ENCODE measurements at regions not wholly inside any gene's neighbourhood (a gene's known extent, or its start where the extent isn't known, plus 50 kb on each side); places are given as distances from the start of the nearest gene placed in this dataset.

DNA sequence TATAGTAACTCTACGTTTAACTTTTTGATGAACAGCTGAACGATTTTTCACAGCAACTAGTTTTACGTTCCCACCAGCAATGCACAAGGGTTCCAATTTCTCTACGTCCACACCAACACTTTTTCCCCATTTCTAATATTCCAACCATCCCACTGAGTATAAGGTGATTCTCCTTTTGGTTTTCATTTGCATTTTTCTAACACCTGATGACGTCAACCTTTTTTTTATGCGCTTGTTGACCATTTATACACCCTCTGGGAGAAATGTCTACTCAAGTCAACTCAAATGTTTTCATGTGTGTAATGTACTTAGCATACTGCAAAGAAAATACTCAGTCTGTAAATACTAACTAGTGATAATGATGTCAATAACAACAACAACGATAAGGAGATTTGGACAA lies 177.2 kb upstream of the TENM3 start:
- no peak overlapping the region for H3K4me3 ChIP-seq
- no peaks in the 10 kb centered on the region for H3K4me1 ChIP-seq
- no peak for TF ChIP-seq POLR2AphosphoS5 (IDR thresholded peaks at IDR 0.05)
- TF ChIP-seq, protein P1, sequence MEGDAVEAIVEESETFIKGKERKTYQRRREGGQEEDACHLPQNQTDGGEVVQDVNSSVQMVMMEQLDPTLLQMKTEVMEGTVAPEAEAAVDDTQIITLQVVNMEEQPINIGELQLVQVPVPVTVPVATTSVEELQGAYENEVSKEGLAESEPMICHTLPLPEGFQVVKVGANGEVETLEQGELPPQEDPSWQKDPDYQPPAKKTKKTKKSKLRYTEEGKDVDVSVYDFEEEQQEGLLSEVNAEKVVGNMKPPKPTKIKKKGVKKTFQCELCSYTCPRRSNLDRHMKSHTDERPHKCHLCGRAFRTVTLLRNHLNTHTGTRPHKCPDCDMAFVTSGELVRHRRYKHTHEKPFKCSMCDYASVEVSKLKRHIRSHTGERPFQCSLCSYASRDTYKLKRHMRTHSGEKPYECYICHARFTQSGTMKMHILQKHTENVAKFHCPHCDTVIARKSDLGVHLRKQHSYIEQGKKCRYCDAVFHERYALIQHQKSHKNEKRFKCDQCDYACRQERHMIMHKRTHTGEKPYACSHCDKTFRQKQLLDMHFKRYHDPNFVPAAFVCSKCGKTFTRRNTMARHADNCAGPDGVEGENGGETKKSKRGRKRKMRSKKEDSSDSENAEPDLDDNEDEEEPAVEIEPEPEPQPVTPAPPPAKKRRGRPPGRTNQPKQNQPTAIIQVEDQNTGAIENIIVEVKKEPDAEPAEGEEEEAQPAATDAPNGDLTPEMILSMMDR (IDR thresholded peaks at IDR 0.05), result no peak
- TF ChIP-seq EP300 (IDR thresholded peaks at IDR 0.05), result no peak
- H3K27me3 ChIP-seq, result no peaks in the 10 kb centered on the region
- DNase-seq (ENCODE audit: low spot score in 2 of 2), result no peak
- no peaks in the 10 kb centered on the region for H3K36me3 ChIP-seq
- H3K27ac ChIP-seq, result no peak overlapping the region
- no peaks in the 10 kb centered on the region for H3K9me3 ChIP-seq
- WGBS, result 94% methylated on average over 7 of the region's 7 CpGs

DNA sequence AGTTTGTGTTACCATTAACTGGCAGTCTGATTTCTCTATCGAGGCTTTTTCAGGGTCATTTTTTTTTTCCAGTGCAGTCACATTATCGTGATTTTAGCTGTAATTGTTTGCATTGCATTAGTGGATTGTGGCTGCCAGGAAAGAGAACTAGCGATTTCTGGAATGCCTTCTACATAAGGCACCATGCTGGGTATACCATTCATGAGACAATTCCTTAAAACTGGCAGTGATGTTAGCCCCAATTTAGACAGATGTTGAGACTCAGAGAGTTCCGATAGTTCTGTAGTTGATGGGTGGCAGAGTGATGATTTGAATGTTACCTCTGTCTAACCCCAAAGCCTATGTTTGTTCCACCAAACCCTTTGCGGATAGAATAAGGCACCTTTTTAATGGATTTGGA lies 175.4 kb upstream of the TENM3 start:
- WGBS, result 76% methylated on average over 5 of the region's 5 CpGs
- no peak for TF ChIP-seq EP300 (IDR thresholded peaks at IDR 0.05)
- no peak for TF ChIP-seq POLR2A (IDR thresholded peaks at IDR 0.05)
- no peak for TF ChIP-seq POLR2AphosphoS5 (IDR thresholded peaks at IDR 0.05)
- TF ChIP-seq, protein P1 (IDR thresholded peaks at IDR 0.05), result no peak
- Histone ChIP-seq H3K27ac (no peak overlapping the region), H3K36me3 (no peaks in the 10 kb centered on the region), H3K9me3 (no peaks in the 10 kb centered on the region), H3K27me3 (no peaks in the 10 kb centered on the region), H3K4me3 (no peak overlapping the region), H3K4me1 (no peaks in the 10 kb centered on the region)
- no peak for DNase-seq (ENCODE audit: low spot score in 2 of 2)

DNA sequence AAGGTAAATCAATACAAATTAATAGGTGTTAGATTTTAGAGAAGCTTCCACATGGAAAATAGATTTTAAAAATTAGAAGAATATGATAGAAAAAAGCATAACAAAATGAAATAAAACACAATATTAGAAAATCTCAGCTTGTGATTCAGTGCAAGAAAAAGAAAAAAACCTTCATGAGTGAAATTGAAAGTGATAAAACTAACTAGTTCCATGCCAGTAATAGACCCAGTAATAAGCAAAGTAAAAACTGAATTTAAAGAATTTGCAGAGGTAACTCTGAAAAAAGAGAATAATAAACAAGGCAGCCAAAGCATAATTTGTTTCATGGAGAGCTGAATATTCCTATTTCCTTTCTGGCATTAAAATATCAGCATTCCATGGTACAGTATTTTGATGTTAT lies 174.3 kb upstream of the TENM3 start:
- no peak for DNase-seq (ENCODE audit: low spot score in 2 of 2)
- TF ChIP-seq, protein P1 (IDR thresholded peaks at IDR 0.05), result no peak
- no peak for TF ChIP-seq POLR2A (IDR thresholded peaks at IDR 0.05)
- no peak for TF ChIP-seq POLR2AphosphoS5 (IDR thresholded peaks at IDR 0.05)
- TF ChIP-seq EP300 (IDR thresholded peaks at IDR 0.05), result no peak
- no peaks in the 10 kb centered on the region for H3K36me3 ChIP-seq
- H3K4me1 ChIP-seq, result no peaks in the 10 kb centered on the region
- no peaks in the 10 kb centered on the region for H3K9me3 ChIP-seq
- no peaks in the 10 kb centered on the region for H3K27me3 ChIP-seq
- no peak overlapping the region for H3K4me3 ChIP-seq
- H3K27ac ChIP-seq, result no peak overlapping the region

DNA sequence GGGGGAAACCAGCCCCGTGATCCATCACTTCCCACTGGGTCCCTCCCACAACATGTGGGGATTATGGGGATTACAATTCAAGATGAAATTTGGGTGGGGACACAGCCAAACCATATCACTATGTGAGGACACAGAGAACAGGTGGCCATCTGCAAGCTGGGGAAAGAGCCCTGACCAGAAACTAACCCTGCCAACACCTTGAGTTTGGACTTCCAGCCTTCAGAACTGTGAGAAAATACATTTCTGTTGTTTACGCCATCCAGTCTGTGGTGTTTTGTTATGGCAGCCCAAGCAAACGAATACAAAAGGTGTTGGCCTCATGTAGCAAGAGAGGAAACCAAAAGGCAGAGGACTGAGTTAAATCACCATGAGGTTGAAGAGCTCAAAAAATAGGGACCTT lies 169.9 kb upstream of the TENM3 start:
- no peak for TF ChIP-seq POLR2A (IDR thresholded peaks at IDR 0.05)
- TF ChIP-seq POLR2AphosphoS5 (IDR thresholded peaks at IDR 0.05), result no peak
- no peak for TF ChIP-seq EP300 (IDR thresholded peaks at IDR 0.05)
- TF ChIP-seq, protein P1 (IDR thresholded peaks at IDR 0.05), result no peak
- WGBS, result 94% methylated on average over 3 of the region's 3 CpGs
- Histone ChIP-seq H3K36me3 (no peaks in the 10 kb centered on the region), H3K27ac (no peak overlapping the region), H3K4me1 (no peaks in the 10 kb centered on the region), H3K9me3 (no peaks in the 10 kb centered on the region), H3K27me3 (no peaks in the 10 kb centered on the region), H3K4me3 (no peak overlapping the region)
- DNase-seq (ENCODE audit: low spot score in 2 of 2), result no peak

DNA sequence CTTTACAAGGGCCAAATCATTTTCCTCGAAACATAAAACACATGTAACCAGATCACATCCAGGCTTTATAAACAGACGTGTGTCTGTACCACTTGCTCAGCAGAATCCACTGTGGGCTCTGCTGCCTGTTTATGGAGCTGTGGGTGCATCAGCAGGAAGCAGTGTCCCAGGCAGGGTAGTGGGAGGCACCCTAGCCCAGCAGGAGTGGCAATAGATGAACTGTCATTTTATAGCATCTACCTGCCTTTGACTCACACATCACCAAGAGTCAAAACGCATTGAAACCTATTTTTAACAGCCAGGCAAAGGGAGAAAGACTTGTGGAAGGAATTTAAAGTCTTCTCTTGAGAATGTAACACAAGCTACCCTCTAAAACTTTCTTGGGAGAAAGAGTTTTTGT lies 169.1 kb upstream of the TENM3 start:
- H3K9me3 ChIP-seq, result no peaks in the 10 kb centered on the region
- no peak overlapping the region for H3K27ac ChIP-seq
- no peaks in the 10 kb centered on the region for H3K4me1 ChIP-seq
- no peaks in the 10 kb centered on the region for H3K27me3 ChIP-seq
- no peak for TF ChIP-seq POLR2A (IDR thresholded peaks at IDR 0.05)
- no peak for TF ChIP-seq POLR2AphosphoS5 (IDR thresholded peaks at IDR 0.05)
- TF ChIP-seq, protein P1 (IDR thresholded peaks at IDR 0.05), result no peak
- no peak for TF ChIP-seq EP300 (IDR thresholded peaks at IDR 0.05)
- no peaks in the 10 kb centered on the region for H3K36me3 ChIP-seq
- no peak overlapping the region for H3K4me3 ChIP-seq
- no peak for DNase-seq (ENCODE audit: low spot score in 2 of 2)
- WGBS, result 55% methylated on average over 3 of the region's 3 CpGs
